Transverse colon (tissue), 3 donors: ENCODE measurements at regions not wholly inside any gene's neighbourhood (a gene's known extent, or its start where the extent isn't known, plus 50 kb on each side); places are given as distances from the start of the nearest gene placed in this dataset.

ENCODE experiments used
- POLR2A ChIP-seq: fragments of 450-650 bp; IDR thresholded peaks from one replicate; pipeline ENCODE4 v1.6.1; 2016; ENCODE audit warnings: antibody characterized with exemption, mild to moderate bottlenecking, moderate library complexity
- TF ChIP-seq, protein P1 (sequence below), 5 experiments: fragments of 200-600 bp in 3 of 5; fragments of 450-650 bp in 2 of 5; sonication (generic) in 3 of 5; IDR thresholded peaks; 1 replicate in 2 of 5; 2 replicates in 3 of 5; pipeline ENCODE4 v1.5.1; 2016 to 2017; ENCODE audit warnings: antibody characterized with exemption in 5 of 5, inconsistent platforms in 3 of 5, mild to moderate bottlenecking in 2 of 5, moderate library complexity in 1 of 5

DNA sequence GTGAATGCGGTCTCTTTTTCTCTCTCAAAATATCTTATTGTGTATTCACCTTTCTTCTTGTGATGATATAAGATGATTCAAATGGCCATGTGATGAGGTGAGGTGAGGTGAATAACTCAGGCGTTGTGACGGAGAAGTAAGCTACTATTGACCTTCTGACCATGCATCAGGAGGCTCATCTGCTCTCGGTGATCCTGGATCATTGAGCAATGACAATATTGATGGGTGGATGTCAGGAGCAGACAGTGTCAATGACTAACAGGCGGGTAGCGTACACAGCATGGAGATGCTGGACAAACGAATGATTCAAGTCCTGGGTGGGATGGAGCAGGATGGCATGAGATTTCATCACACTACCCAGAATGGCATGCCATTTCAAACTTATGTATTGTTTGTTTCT is 119.6 kb downstream of the PXDC1 start:
- TF ChIP-seq, protein P1, sequence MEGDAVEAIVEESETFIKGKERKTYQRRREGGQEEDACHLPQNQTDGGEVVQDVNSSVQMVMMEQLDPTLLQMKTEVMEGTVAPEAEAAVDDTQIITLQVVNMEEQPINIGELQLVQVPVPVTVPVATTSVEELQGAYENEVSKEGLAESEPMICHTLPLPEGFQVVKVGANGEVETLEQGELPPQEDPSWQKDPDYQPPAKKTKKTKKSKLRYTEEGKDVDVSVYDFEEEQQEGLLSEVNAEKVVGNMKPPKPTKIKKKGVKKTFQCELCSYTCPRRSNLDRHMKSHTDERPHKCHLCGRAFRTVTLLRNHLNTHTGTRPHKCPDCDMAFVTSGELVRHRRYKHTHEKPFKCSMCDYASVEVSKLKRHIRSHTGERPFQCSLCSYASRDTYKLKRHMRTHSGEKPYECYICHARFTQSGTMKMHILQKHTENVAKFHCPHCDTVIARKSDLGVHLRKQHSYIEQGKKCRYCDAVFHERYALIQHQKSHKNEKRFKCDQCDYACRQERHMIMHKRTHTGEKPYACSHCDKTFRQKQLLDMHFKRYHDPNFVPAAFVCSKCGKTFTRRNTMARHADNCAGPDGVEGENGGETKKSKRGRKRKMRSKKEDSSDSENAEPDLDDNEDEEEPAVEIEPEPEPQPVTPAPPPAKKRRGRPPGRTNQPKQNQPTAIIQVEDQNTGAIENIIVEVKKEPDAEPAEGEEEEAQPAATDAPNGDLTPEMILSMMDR (IDR thresholded peaks at IDR 0.05): no peak
- no peak for TF ChIP-seq POLR2A
